Esophagus muscularis mucosa (tissue), 3 donors: ENCODE measurements at regions not wholly inside any gene's neighbourhood (a gene's known extent, or its start where the extent isn't known, plus 50 kb on each side); places are given as distances from the start of the nearest gene placed in this dataset.

ENCODE experiments used
- CTCF ChIP-seq, 3 experiments: fragments of 200-600 bp in 2 of 3; fragments of 450-650 bp in 1 of 3; sonication (generic) in 2 of 3; IDR thresholded peaks; one replicate each; pipeline ENCODE4 v1.5.1; 2017 to 2019; ENCODE audit warnings: antibody characterized with exemption in 3 of 3, mild to moderate bottlenecking in 2 of 3, moderate library complexity in 1 of 3
- POLR2A ChIP-seq: fragments of 450-650 bp; IDR thresholded peaks from one replicate; pipeline ENCODE4 v1.6.1; 2017; ENCODE audit warnings: antibody characterized with exemption, moderate library complexity, mild to moderate bottlenecking, low read depth
- POLR2AphosphoS5 ChIP-seq, 2 donors: sonication (generic); formaldehyde crosslinking; IDR thresholded peaks; one replicate each; pipeline ENCODE4 v1.6.1; 2017; ENCODE audit warnings: antibody characterized with exemption in 2 of 2

- TF ChIP-seq POLR2A (no peak), CTCF (IDR thresholded peaks at IDR 0.05) (no peak), POLR2AphosphoS5 (IDR thresholded peaks at IDR 0.05) (no peak)
These were observed 136.3 kb upstream of the KLHL29 start for GRCh38 chr2:23248667-23249066.
